GM23248 (cell line): ENCODE measurements at regions not wholly inside any gene's neighbourhood (a gene's known extent, or its start where the extent isn't known, plus 50 kb on each side); places are given as distances from the start of the nearest gene placed in this dataset.

ENCODE experiments used
- EZH2 ChIP-seq: fragments of 200-600 bp; sonication (generic); IDR thresholded peaks from 2 replicates; pipeline ENCODE4 v1.6.1; 2018; ENCODE audit warnings: antibody characterized with exemption, mild to moderate bottlenecking; ENCODE audit not compliant: insufficient read depth, poor library complexity, severe bottlenecking
- EZH2phosphoT487 ChIP-seq: fragments of 200-600 bp; sonication (generic); IDR thresholded peaks from 2 replicates; pipeline ENCODE4 v1.6.1; 2018; ENCODE audit warnings: antibody characterized with exemption, moderate library complexity, mild to moderate bottlenecking, low read depth; ENCODE audit not compliant: insufficient read depth

GRCh38 chrX:140050906-140051305, 85.6 kb upstream of the CXorf66 start:
- TF ChIP-seq EZH2phosphoT487 (no peak), EZH2 (no peak)
